ENCODE measurements at regions not wholly inside any gene's neighbourhood (a gene's known extent, or its start where the extent isn't known, plus 50 kb on each side); places are given as distances from the start of the nearest gene placed in this dataset.

GRCh38 chrX:121479406-121479805 lies 432.0 kb downstream of the GLUD2 start:
- H3K79me2 ChIP-seq (ENCODE audit: insufficient read depth, low read length): no peaks in the 10 kb centered on the region
- no peaks in the 10 kb centered on the region for H3K27me3 ChIP-seq (ENCODE audit: insufficient read depth, low read length)
- no peak overlapping the region for H3K27ac ChIP-seq (ENCODE audit: low read depth, low read length)
- no peak overlapping the region for H3K4me2 ChIP-seq (ENCODE audit: insufficient read depth, low read length)
- no peaks in the 10 kb centered on the region for H3K4me1 ChIP-seq (ENCODE audit: insufficient read depth, low read length)
- H3K36me3 ChIP-seq (ENCODE audit: insufficient read depth, low read length): no peaks in the 10 kb centered on the region
- TF ChIP-seq CTCF (IDR thresholded peaks at IDR 0.05; ENCODE audit: extremely low read depth, low read depth, low read length): no peak
- peaks cover 2% of the 10 kb centered on the region for H3K9me3 ChIP-seq (ENCODE audit: low read depth, low read length)
- H2AFZ ChIP-seq (ENCODE audit: low read length): no peak overlapping the region
- DNase-seq (ENCODE audit: insufficient read length, low spot score, missing footprints): no peak
- H4K20me1 ChIP-seq (ENCODE audit: insufficient read depth, low read length): no peaks in the 10 kb centered on the region
- no peak overlapping the region for H3K4me3 ChIP-seq (ENCODE audit: insufficient read depth, low read length)

- no peak for DNase-seq (ENCODE audit: insufficient read length, low spot score, missing footprints)
- Histone ChIP-seq H2AFZ (ENCODE audit: low read length) (no peak overlapping the region), H3K4me2 (ENCODE audit: insufficient read depth, low read length) (no peak overlapping the region), H3K27ac (ENCODE audit: low read depth, low read length) (no peak overlapping the region), H4K20me1 (ENCODE audit: insufficient read depth, low read length) (no peaks in the 10 kb centered on the region), H3K9me3 (ENCODE audit: low read depth, low read length) (no peaks in the 10 kb centered on the region), H3K4me3 (ENCODE audit: insufficient read depth, low read length) (no peak overlapping the region), H3K79me2 (ENCODE audit: insufficient read depth, low read length) (no peaks in the 10 kb centered on the region), H3K4me1 (ENCODE audit: insufficient read depth, low read length) (no peaks in the 10 kb centered on the region), H3K36me3 (ENCODE audit: insufficient read depth, low read length) (no peaks in the 10 kb centered on the region), H3K27me3 (ENCODE audit: insufficient read depth, low read length) (no peaks in the 10 kb centered on the region)
- no peak for TF ChIP-seq CTCF (IDR thresholded peaks at IDR 0.05; ENCODE audit: extremely low read depth, low read depth, low read length)
Observed at GRCh38 chrX:121496966-121497365, 449.6 kb downstream of the GLUD2 start.

- Histone ChIP-seq H4K20me1 (ENCODE audit: insufficient read depth, low read length) (no peaks in the 10 kb centered on the region), H2AFZ (ENCODE audit: low read length) (no peak overlapping the region), H3K4me2 (ENCODE audit: insufficient read depth, low read length) (no peak overlapping the region), H3K27ac (ENCODE audit: low read depth, low read length) (no peak overlapping the region), H3K9me3 (ENCODE audit: low read depth, low read length) (no peaks in the 10 kb centered on the region), H3K4me1 (ENCODE audit: insufficient read depth, low read length) (no peaks in the 10 kb centered on the region), H3K4me3 (ENCODE audit: insufficient read depth, low read length) (no peak overlapping the region), H3K27me3 (ENCODE audit: insufficient read depth, low read length) (no peaks in the 10 kb centered on the region), H3K36me3 (ENCODE audit: insufficient read depth, low read length) (no peaks in the 10 kb centered on the region), H3K79me2 (ENCODE audit: insufficient read depth, low read length) (no peaks in the 10 kb centered on the region)
- TF ChIP-seq CTCF (IDR thresholded peaks at IDR 0.05; ENCODE audit: extremely low read depth, low read depth, low read length): no peak
- DNase-seq (ENCODE audit: insufficient read length, low spot score, missing footprints): no peak
Observed at GRCh38 chrX:121504153-121504552, 456.7 kb downstream of the GLUD2 start.

GRCh38 chrX:121546317-121546716 lies 498.9 kb downstream of the GLUD2 start:
- H3K4me2 ChIP-seq (ENCODE audit: insufficient read depth, low read length): no peak overlapping the region
- no peak overlapping the region for H2AFZ ChIP-seq (ENCODE audit: low read length)
- H4K20me1 ChIP-seq (ENCODE audit: insufficient read depth, low read length): no peaks in the 10 kb centered on the region
- H3K4me1 ChIP-seq (ENCODE audit: insufficient read depth, low read length): no peaks in the 10 kb centered on the region
- no peak overlapping the region for H3K27ac ChIP-seq (ENCODE audit: low read depth, low read length)
- no peaks in the 10 kb centered on the region for H3K36me3 ChIP-seq (ENCODE audit: insufficient read depth, low read length)
- H3K27me3 ChIP-seq (ENCODE audit: insufficient read depth, low read length): no peaks in the 10 kb centered on the region
- no peak for DNase-seq (ENCODE audit: insufficient read length, low spot score, missing footprints)
- no peaks in the 10 kb centered on the region for H3K9me3 ChIP-seq (ENCODE audit: low read depth, low read length)
- no peak for TF ChIP-seq CTCF (IDR thresholded peaks at IDR 0.05; ENCODE audit: extremely low read depth, low read depth, low read length)
- no peak overlapping the region for H3K4me3 ChIP-seq (ENCODE audit: insufficient read depth, low read length)
- H3K79me2 ChIP-seq (ENCODE audit: insufficient read depth, low read length): no peaks in the 10 kb centered on the region

Data from osteoblast (primary cell).